Fibroblast of lung (primary cell): ENCODE measurements at regions not wholly inside any gene's neighbourhood (a gene's known extent, or its start where the extent isn't known, plus 50 kb on each side); places are given as distances from the start of the nearest gene placed in this dataset.

Experiments
- DNase-seq, 2 donors: peaks; one replicate each; pipeline versions ENCODE4 v3.0.0 to v3.0.0-alpha.2; 2010; ENCODE audit warnings: low read depth in 2 of 2
- H2AFZ ChIP-seq: 2 replicates; pipeline ENCODE4 v1.5.1; 2012; ENCODE audit warnings: low read length, control low read depth, inconsistent platforms
- H3K27ac ChIP-seq: 2 replicates; pipeline ENCODE4 v1.5.1; 2011; ENCODE audit warnings: low read length, control low read depth; ENCODE audit not compliant: insufficient read depth
- H3K27me3 ChIP-seq: 2 replicates; pipeline ENCODE4 v1.5.1; 2011; ENCODE audit warnings: mild to moderate bottlenecking, low read length; ENCODE audit not compliant: control insufficient read depth, insufficient read depth
- H3K36me3 ChIP-seq: 2 replicates; pipeline ENCODE4 v1.5.1; 2011; ENCODE audit warnings: low read length; ENCODE audit not compliant: control insufficient read depth, insufficient read depth
- H3K4me1 ChIP-seq: 2 replicates; pipeline ENCODE4 v1.5.1; 2011; ENCODE audit warnings: low read length; ENCODE audit not compliant: control insufficient read depth, insufficient read depth; ENCODE audit errors: extremely low read depth
- H3K4me2 ChIP-seq: 2 replicates; pipeline ENCODE4 v1.5.1; 2011; ENCODE audit warnings: low read length, control low read depth; ENCODE audit not compliant: insufficient read depth; ENCODE audit errors: extremely low read depth
- H3K4me3 ChIP-seq, 4 experiments: fragments of 200-600 bp in 1 of 4; sonication (generic) in 1 of 4; replicated peaks in 1 of 4; 2 replicates each; pipeline ENCODE4 v1.5.1; 2011 to 2016; ENCODE audit warnings: low read length in 4 of 4, low read depth in 3 of 4, mild to moderate bottlenecking in 3 of 4, control low read depth in 2 of 4, inconsistent platforms in 1 of 4, mixed read lengths in 1 of 4; ENCODE audit not compliant: insufficient read depth in 1 of 4; ENCODE audit errors: control extremely low read depth in 1 of 4
- H3K79me2 ChIP-seq: 2 replicates; pipeline ENCODE4 v1.5.1; 2012; ENCODE audit warnings: mild to moderate bottlenecking, low read length, inconsistent platforms; ENCODE audit not compliant: control insufficient read depth, insufficient read depth
- H3K9ac ChIP-seq: 2 replicates; pipeline ENCODE4 v1.5.1; 2011; ENCODE audit warnings: mild to moderate bottlenecking, low read length, control low read depth; ENCODE audit not compliant: insufficient read depth
- H3K9me3 ChIP-seq: 2 replicates; pipeline ENCODE4 v1.5.1; 2012; ENCODE audit warnings: low read depth, low read length; ENCODE audit not compliant: control insufficient read depth, insufficient read depth
- H4K20me1 ChIP-seq: 2 replicates; pipeline ENCODE4 v1.5.1; 2011; ENCODE audit warnings: low read length; ENCODE audit not compliant: control insufficient read depth, insufficient read depth; ENCODE audit errors: extremely low read depth
- CTCF ChIP-seq, 2 donors: IDR thresholded peaks in 1 of 2; conservative IDR thresholded peaks in 1 of 2; 1 replicate in 1 of 2; 2 replicates in 1 of 2; pipeline ENCODE4 v1.5.1; 2011 to 2012; ENCODE audit warnings: low read length in 2 of 2, control low read depth in 1 of 2, inconsistent platforms in 1 of 2, low read depth in 1 of 2, mild to moderate bottlenecking in 1 of 2
- EZH2 ChIP-seq: IDR thresholded peaks from 2 replicates; pipeline ENCODE4 v1.5.1; 2012; ENCODE audit warnings: low read length, control low read depth, mild to moderate bottlenecking; ENCODE audit errors: missing control alignments

- Histone ChIP-seq H3K27ac (no peak overlapping the region), H3K4me2 (no peak overlapping the region), H3K36me3 (no peaks in the 10 kb centered on the region), H3K27me3 (no peaks in the 10 kb centered on the region), H3K9me3 (no peaks in the 10 kb centered on the region), H3K9ac (no peak overlapping the region), H3K4me1 (no peaks in the 10 kb centered on the region), H3K4me3 (no peak overlapping the region), H4K20me1 (no peaks in the 10 kb centered on the region), H3K79me2 (no peaks in the 10 kb centered on the region), H2AFZ (no peak overlapping the region)
- TF ChIP-seq CTCF (conservative IDR thresholded peaks at IDR 0.05 in 1 of 2, IDR thresholded peaks at IDR 0.05 in 1 of 2; ENCODE audit: low read depth in 1 of 2, low read length in 2 of 2) (no peak), EZH2 (no peak)
- no peak for DNase-seq
These were observed 205.7 kb upstream of the RRP15 start for GRCh38 chr1:218079347-218079746.

- Histone ChIP-seq H3K4me2 (no peak overlapping the region), H3K9me3 (no peaks in the 10 kb centered on the region), H3K36me3 (no peaks in the 10 kb centered on the region), H3K27me3 (no peaks in the 10 kb centered on the region), H3K4me3 (no peak overlapping the region), H3K79me2 (no peaks in the 10 kb centered on the region), H3K4me1 (no peaks in the 10 kb centered on the region), H4K20me1 (no peaks in the 10 kb centered on the region), H2AFZ (no peak overlapping the region), H3K27ac (no peak overlapping the region), H3K9ac (no peak overlapping the region)
- DNase-seq, result no peak
- TF ChIP-seq CTCF (conservative IDR thresholded peaks at IDR 0.05 in 1 of 2, IDR thresholded peaks at IDR 0.05 in 1 of 2; ENCODE audit: low read depth in 1 of 2, low read length in 2 of 2) (no peak), EZH2 (no peak)
These were observed 205.3 kb upstream of the RRP15 start for GRCh38 chr1:218079820-218080219.

GRCh38 chr1:218080863-218081262 lies 204.2 kb upstream of the RRP15 start:
- Histone ChIP-seq H3K4me3 (no peak overlapping the region), H3K4me2 (no peak overlapping the region), H3K36me3 (no peaks in the 10 kb centered on the region), H3K27ac (no peak overlapping the region), H3K9ac (no peak overlapping the region), H4K20me1 (no peaks in the 10 kb centered on the region), H2AFZ (no peak overlapping the region), H3K4me1 (no peaks in the 10 kb centered on the region), H3K9me3 (no peaks in the 10 kb centered on the region), H3K27me3 (no peaks in the 10 kb centered on the region), H3K79me2 (no peaks in the 10 kb centered on the region)
- TF ChIP-seq EZH2 (no peak), CTCF (conservative IDR thresholded peaks at IDR 0.05 in 1 of 2, IDR thresholded peaks at IDR 0.05 in 1 of 2; ENCODE audit: low read depth in 1 of 2, low read length in 2 of 2) (no peak)
- no peak for DNase-seq
